HG03064 (cell line): ENCODE measurements at regions not wholly inside any gene's neighbourhood (a gene's known extent, or its start where the extent isn't known, plus 50 kb on each side); places are given as distances from the start of the nearest gene placed in this dataset.

Experiments used
- ATAC-seq: cut with Tn5 transposase; IDR thresholded peaks from one replicate; pipeline ENCODE4 v1.9.1; 2021; ENCODE audit warnings: low read depth; ENCODE audit not compliant: unreplicated experiment

DNA sequence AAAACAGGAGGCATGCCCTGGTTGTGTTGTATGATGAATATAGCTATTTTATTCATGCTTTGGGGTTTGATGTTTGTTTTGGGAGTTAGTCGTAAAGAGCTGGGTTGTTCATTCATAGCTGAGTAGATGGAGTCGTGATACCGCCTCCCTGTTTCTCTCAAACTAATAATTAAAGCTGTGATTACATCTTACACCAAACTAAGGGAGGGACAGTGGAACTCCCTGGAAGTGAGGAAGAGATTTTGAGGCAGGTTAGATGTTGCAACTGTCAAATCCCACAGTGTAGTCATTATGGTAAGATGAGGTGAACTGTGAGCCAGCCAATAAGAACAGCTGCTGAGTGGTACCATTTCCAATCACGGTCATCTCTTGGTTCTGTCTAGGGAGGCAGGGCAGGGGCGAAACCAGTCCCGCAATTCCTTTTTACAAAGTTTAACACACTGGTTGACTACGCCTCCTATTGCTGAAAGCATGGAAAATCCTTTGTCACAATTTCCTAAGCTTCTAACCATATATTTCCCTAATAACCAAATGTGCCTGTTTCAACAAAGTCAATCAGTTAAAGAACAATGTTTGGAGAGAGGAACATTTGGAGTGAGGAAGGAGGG, 207.6 kb upstream of the SERP2 start:
- ATAC-seq, result no peak

DNA sequence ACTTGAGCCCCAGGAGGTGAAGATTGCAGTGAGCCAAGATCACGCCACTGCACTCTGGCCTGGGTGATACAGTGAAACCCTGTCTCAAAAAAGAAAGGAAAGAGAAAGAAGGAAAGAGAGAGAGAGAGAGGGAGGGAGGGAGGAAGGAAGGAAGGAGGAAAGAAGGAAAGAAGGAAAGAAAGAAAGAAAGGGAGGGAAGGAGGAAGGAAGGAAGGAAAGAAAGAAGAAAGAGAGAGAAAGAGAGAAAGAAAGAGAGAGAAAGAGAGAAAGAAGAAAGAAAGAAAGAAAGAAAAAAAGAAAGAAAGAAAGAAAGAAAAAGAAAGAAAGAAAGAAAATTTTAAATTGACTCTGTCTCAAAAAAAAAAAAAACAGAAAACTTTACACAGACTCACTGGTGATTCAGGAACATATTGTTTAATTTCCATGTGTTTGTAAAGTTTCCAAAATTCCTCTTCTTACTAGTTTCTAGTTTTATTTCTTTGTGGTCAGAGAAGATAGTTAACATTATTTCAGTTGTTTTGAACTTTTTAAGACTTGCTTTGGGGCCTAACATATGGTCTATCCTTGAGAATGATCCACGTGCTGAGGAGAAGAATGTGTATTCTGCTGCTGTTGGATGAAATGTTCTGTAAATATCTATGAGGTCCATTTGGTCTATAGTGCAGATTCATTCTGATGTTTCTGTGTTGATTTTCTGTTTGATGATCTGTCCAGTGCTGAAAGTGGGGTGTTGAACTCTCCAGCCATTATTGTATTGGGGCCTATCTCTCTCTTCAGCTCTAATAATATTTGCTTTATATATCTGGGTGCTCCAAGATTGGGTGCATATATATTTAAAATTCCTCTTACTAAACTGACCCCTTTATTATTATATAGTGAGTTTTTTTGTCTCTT, 204.4 kb upstream of the SERP2 start:
- ATAC-seq, result no peak

DNA sequence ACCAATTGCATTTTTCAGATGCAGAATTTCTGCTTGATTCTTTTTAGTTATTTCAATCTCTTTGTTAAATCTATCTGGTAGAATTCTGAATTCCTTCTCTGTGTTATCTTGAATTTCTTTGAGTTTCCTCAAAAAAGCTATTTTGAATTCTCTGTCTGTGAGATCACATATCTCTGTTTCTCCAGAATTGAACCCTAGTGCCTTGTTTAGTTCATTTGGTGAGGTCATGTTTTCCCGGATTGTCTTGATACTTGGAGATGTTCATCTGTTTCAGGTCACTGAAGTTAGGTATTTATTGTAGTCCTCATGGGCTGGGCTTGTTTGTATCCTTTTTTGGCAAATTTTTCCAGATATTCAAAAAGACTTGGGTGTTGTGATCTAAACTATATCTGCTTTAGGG, 202.9 kb upstream of the SERP2 start:
- ATAC-seq, result no peak

- no peak for ATAC-seq
Measured at GRCh38 chr13:44171156-44171555, 202.5 kb upstream of the SERP2 start.

DNA sequence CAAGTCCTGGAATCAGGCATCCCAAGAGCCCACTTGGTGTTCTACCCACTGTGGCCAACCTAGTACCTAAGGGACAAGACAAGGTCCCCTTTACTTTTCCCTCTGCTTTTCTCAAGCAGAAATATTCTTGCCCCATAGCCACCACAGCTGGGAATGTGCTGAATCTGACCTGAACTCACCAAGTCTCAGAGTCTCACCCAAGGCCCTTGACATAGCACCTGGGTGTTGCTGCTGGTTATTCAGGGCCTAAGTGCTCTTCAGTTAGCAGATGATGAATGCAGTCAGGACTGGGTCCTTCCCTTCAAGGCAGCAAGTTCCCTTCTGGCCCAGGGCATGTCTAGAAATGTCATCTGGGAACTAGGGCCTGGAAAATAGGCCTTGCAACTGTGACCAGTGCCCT, 201.8 kb upstream of the SERP2 start:
- no peak for ATAC-seq

GRCh38 chr13:44172281-44172810, 201.3 kb upstream of the SERP2 start:
- no peak for ATAC-seq

GRCh38 chr13:44174769-44175425, 198.7 kb upstream of the SERP2 start:
- no peak for ATAC-seq

- no peak for ATAC-seq
Measured at GRCh38 chr13:44176173-44176572, 197.5 kb upstream of the SERP2 start.

DNA sequence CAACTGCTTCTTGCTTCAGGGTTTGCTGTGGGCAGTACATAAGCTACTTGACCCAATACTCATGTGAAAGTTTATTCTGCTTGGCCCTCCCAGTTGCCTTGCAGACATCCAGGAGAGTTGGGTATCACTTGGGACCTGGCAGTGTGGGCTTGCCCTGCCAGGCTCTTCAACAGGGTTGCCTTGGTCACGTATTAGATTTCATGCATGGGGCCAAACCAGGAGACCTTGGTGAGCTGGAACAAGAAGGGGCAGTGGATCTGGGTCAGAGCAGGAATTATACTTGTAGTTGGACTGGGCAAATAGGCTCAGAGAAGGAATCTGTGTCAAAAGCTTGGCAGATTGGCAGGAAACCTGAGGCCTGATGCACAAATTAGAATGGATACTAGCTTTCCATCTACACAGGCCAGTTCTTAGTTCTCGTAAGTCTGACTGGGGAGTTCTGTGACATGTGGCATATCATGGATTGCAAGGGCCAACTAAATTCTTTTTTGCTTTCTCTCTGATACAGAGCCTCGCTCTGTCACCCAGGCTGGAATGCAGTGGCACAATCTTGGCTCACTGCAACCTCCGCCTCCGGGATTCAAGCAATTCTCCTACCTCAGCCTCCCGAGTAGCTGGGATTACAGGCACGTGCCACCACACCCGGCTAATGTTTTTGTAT, 192.6 kb upstream of the SERP2 start:
- ATAC-seq, result no peak

GRCh38 chr13:44181931-44182330, 191.7 kb upstream of the SERP2 start:
- no peak for ATAC-seq

DNA sequence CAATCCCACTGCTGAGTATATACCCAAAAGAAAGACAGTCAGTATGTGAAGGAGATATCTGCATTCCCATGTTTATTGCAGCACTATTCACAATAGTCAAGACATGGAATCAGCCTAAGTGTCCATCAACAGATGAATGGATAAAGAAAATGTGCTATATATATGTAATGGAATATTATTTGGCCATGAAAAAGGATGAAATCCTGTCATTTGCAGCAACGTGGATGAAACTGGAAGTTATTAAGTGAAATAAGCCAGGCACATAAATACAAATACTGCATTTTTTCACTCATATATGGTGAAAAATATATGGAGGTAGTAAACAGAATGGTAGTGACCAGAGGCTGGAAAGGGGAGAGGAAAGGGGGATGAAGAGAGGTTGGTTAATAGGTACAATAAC, 188.9 kb upstream of the SERP2 start:
- ATAC-seq, result no peak

DNA sequence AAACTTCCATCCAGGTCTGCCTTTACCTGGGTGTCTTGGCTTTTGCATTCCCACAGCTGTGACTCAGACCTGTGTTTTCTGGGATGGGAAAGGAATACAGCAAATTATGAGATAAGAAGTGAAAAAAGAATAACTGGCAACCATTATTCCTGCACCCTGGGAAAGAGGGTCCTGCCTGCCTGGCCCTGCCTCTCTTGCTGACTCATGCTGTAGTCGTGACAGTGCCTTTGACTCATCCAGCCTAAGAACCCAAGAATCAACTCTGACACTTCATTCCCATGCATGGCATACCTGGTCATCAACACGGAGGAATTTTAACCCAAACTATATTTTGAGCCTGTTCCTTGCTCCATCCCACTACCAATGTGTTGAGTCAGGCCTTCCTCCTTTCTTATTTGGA, 185.4 kb upstream of the SERP2 start:
- no peak for ATAC-seq

- no peak for ATAC-seq
Measured at GRCh38 chr13:44189085-44189484, 184.5 kb upstream of the SERP2 start.

GRCh38 chr13:44191103-44191502, 182.5 kb upstream of the SERP2 start:
- ATAC-seq, result no peak

- ATAC-seq, result no peak
Measured at GRCh38 chr13:44191504-44192171, 182.0 kb upstream of the SERP2 start.

- no peak for ATAC-seq
Measured at GRCh38 chr13:44193731-44194130, 179.9 kb upstream of the SERP2 start.

- no peak for ATAC-seq
Measured at GRCh38 chr13:44195245-44195644, 178.4 kb upstream of the SERP2 start.

GRCh38 chr13:44196196-44196751, 177.3 kb upstream of the SERP2 start:
- ATAC-seq, result no peak

GRCh38 chr13:44197791-44198770, 175.5 kb upstream of the SERP2 start:
- ATAC-seq, result peak; percentile 92
